ENCODE measurements at regions not wholly inside any gene's neighbourhood (a gene's known extent, or its start where the extent isn't known, plus 50 kb on each side); places are given as distances from the start of the nearest gene placed in this dataset.

DNA sequence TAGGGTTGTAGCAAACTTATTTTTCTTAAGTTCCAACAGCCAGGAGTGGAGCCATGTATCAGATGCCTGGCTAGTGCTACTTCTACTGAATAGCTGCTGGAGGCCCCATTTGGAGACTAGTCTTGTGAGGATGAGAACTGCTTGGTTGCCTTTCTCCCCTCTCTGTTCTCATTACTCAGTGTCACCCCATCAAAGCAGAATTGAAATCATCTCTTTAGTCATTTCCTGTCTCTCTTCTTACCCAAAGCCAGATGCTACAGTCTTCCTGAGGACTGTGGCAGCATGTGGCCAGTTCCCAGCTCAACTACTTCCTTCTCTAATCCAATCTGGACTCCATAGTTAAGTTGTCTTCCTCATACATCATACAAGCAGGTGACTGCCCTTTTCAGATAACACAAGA is 197.5 kb downstream of the BRINP2 start:
- TF ChIP-seq, protein P1, sequence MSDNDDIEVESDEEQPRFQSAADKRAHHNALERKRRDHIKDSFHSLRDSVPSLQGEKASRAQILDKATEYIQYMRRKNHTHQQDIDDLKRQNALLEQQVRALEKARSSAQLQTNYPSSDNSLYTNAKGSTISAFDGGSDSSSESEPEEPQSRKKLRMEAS (IDR thresholded peaks at IDR 0.05), result no peak
- TF ChIP-seq RAD21 (IDR thresholded peaks at IDR 0.05; ENCODE audit: low read depth) (no peak), NFIC (IDR thresholded peaks at IDR 0.05) (no peak), FOXM1 (IDR thresholded peaks at IDR 0.05; ENCODE audit: borderline replicate concordance, low read depth) (no peak), TAF1 (IDR thresholded peaks at IDR 0.05; ENCODE audit: low read depth) (no peak), EP300 (IDR thresholded peaks at IDR 0.05; ENCODE audit: borderline replicate concordance) (no peak), TEAD4 (IDR thresholded peaks at IDR 0.05) (no peak), TCF12 (IDR thresholded peaks at IDR 0.05; ENCODE audit: low read depth) (no peak), CEBPB (IDR thresholded peaks at IDR 0.05) (no peak)

DNA sequence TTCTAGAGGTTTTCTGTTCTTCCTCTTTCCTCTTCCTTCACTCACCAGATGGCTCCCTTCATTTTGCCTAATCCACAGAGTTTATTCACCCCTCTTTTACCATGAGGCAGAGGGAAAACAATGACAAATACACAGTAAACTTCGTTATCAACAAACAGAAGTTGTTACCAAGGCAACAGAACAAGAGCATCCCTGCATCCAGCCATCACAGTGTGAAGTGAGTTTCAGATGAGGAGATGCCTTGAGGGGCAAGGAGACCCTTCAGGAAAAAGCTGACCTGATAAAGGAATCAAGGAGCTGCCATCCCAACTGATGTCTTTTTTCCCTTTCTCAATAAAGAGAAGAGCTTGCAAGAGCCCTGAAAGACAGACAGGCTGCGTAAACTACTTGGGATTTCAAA is 195.3 kb downstream of the BRINP2 start:
- TF ChIP-seq TAF1 (IDR thresholded peaks at IDR 0.05; ENCODE audit: low read depth) (no peak), CEBPB (IDR thresholded peaks at IDR 0.05) (no peak), FOXM1 (IDR thresholded peaks at IDR 0.05; ENCODE audit: borderline replicate concordance, low read depth) (no peak), NFIC (IDR thresholded peaks at IDR 0.05) (no peak), YY1 (IDR thresholded peaks at IDR 0.05; ENCODE audit: low read depth) (no peak), EGR1 (IDR thresholded peaks at IDR 0.05) (no peak), EP300 (IDR thresholded peaks at IDR 0.05; ENCODE audit: borderline replicate concordance) (no peak), ZBTB7A (IDR thresholded peaks at IDR 0.05; ENCODE audit: low read depth) (no peak), TEAD4 (IDR thresholded peaks at IDR 0.05) (no peak), RAD21 (IDR thresholded peaks at IDR 0.05; ENCODE audit: low read depth) (no peak), TCF12 (IDR thresholded peaks at IDR 0.05; ENCODE audit: low read depth) (no peak), CREB1 (IDR thresholded peaks at IDR 0.05; ENCODE audit: low read depth) (no peak)
- TF ChIP-seq, protein P1 (IDR thresholded peaks at IDR 0.05), result no peak
- TF ChIP-seq, protein P2, sequence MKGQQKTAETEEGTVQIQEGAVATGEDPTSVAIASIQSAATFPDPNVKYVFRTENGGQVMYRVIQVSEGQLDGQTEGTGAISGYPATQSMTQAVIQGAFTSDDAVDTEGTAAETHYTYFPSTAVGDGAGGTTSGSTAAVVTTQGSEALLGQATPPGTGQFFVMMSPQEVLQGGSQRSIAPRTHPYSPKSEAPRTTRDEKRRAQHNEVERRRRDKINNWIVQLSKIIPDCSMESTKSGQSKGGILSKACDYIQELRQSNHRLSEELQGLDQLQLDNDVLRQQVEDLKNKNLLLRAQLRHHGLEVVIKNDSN (IDR thresholded peaks at IDR 0.05), result no peak
- TF ChIP-seq, protein P3, sequence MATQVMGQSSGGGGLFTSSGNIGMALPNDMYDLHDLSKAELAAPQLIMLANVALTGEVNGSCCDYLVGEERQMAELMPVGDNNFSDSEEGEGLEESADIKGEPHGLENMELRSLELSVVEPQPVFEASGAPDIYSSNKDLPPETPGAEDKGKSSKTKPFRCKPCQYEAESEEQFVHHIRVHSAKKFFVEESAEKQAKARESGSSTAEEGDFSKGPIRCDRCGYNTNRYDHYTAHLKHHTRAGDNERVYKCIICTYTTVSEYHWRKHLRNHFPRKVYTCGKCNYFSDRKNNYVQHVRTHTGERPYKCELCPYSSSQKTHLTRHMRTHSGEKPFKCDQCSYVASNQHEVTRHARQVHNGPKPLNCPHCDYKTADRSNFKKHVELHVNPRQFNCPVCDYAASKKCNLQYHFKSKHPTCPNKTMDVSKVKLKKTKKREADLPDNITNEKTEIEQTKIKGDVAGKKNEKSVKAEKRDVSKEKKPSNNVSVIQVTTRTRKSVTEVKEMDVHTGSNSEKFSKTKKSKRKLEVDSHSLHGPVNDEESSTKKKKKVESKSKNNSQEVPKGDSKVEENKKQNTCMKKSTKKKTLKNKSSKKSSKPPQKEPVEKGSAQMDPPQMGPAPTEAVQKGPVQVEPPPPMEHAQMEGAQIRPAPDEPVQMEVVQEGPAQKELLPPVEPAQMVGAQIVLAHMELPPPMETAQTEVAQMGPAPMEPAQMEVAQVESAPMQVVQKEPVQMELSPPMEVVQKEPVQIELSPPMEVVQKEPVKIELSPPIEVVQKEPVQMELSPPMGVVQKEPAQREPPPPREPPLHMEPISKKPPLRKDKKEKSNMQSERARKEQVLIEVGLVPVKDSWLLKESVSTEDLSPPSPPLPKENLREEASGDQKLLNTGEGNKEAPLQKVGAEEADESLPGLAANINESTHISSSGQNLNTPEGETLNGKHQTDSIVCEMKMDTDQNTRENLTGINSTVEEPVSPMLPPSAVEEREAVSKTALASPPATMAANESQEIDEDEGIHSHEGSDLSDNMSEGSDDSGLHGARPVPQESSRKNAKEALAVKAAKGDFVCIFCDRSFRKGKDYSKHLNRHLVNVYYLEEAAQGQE (IDR thresholded peaks at IDR 0.05; ENCODE audit: low read depth), result no peak

DNA sequence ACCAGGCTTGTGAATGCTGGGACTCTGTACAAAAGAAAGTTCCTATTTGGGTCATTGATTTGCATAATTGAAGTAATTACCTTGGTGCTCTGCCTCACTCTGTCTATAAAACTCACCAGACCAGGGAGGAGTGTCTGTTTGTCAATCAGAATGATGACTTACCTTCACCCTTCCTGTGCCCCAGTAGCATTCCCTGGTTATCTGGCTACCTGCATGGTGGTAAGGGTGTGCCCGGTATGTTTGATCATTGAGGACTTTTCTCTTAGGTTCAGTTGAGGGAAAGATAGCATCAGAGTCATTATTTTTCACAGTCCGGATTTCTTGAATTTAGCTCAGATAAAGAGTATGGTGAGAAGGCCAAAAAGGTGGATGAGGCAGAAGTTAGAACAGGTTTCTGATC is 190.0 kb downstream of the BRINP2 start:
- no peak for TF ChIP-seq CEBPB (IDR thresholded peaks at IDR 0.05)
- no peak for TF ChIP-seq EP300 (IDR thresholded peaks at IDR 0.05; ENCODE audit: borderline replicate concordance)
- no peak for TF ChIP-seq CREB1 (IDR thresholded peaks at IDR 0.05; ENCODE audit: low read depth)
- no peak for TF ChIP-seq NFIC (IDR thresholded peaks at IDR 0.05)
- TF ChIP-seq FOXM1 (IDR thresholded peaks at IDR 0.05; ENCODE audit: borderline replicate concordance, low read depth), result no peak
- TF ChIP-seq ZBTB7A (IDR thresholded peaks at IDR 0.05; ENCODE audit: low read depth), result no peak
- TF ChIP-seq YY1 (IDR thresholded peaks at IDR 0.05; ENCODE audit: low read depth), result no peak
- TF ChIP-seq RAD21 (IDR thresholded peaks at IDR 0.05; ENCODE audit: low read depth), result no peak
- no peak for TF ChIP-seq TCF12 (IDR thresholded peaks at IDR 0.05; ENCODE audit: low read depth)
- TF ChIP-seq, protein P1 (IDR thresholded peaks at IDR 0.05), result no peak
- no peak for TF ChIP-seq TEAD4 (IDR thresholded peaks at IDR 0.05)
- TF ChIP-seq, protein P3 (IDR thresholded peaks at IDR 0.05; ENCODE audit: low read depth), result no peak
- TF ChIP-seq, protein P2 (IDR thresholded peaks at IDR 0.05), result no peak
- TF ChIP-seq TAF1 (IDR thresholded peaks at IDR 0.05; ENCODE audit: low read depth), result no peak
- TF ChIP-seq EGR1 (IDR thresholded peaks at IDR 0.05), result no peak

DNA sequence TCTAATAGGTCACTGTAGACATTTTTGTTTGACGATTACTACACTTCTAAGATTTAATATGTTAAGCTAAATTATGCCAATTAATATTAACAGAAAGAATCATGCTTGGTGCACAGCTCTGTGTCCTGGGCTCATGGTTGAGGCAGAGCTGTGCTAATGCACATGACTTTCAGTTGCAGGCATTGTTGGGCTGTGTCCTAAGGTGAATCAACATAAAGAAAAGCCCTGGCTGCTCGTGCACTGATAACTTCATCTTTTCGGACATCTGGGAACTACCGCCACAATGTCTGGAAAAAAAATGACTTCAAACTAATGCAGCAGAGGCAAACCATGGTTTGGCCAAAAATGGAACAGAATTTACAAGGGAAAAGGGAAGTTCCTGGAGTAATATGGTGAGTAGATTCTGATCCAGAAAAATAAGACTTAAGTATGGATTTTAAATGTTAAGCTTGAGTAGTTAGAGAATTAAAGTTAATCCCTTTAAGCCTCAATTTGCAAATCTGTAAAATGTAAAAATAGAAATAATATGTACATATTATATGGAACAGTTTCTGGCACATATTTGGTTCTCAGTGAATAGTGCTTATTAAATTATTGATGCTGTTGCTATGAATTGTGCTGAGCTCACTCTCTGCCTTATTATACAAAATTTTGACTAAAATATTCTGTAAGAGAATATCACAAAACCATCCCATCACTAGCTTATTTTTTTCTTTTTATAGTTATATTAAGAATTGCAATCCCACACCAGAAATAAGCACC is 186.1 kb downstream of the BRINP2 start:
- TF ChIP-seq NFIC (IDR thresholded peaks at IDR 0.05) (no peak), YY1 (IDR thresholded peaks at IDR 0.05; ENCODE audit: low read depth) (no peak), ZBTB7A (IDR thresholded peaks at IDR 0.05; ENCODE audit: low read depth) (no peak), CREB1 (IDR thresholded peaks at IDR 0.05; ENCODE audit: low read depth) (no peak), EP300 (IDR thresholded peaks at IDR 0.05; ENCODE audit: borderline replicate concordance) (no peak), EGR1 (IDR thresholded peaks at IDR 0.05) (no peak), TAF1 (IDR thresholded peaks at IDR 0.05; ENCODE audit: low read depth) (no peak), TEAD4 (IDR thresholded peaks at IDR 0.05) (no peak), FOXM1 (IDR thresholded peaks at IDR 0.05; ENCODE audit: borderline replicate concordance, low read depth) (no peak), CEBPB (IDR thresholded peaks at IDR 0.05) (no peak), TCF12 (IDR thresholded peaks at IDR 0.05; ENCODE audit: low read depth) (no peak), RAD21 (IDR thresholded peaks at IDR 0.05; ENCODE audit: low read depth) (no peak)
- TF ChIP-seq, protein P3 (IDR thresholded peaks at IDR 0.05; ENCODE audit: low read depth), result no peak
- TF ChIP-seq, protein P1 (IDR thresholded peaks at IDR 0.05), result no peak
- TF ChIP-seq, protein P2 (IDR thresholded peaks at IDR 0.05), result no peak
